ENCODE measurements at regions not wholly inside any gene's neighbourhood (a gene's known extent, or its start where the extent isn't known, plus 50 kb on each side); places are given as distances from the start of the nearest gene placed in this dataset.

GRCh38 chr10:83272666-83273434, 866.5 kb upstream of the GHITM start:
- H2AFZ ChIP-seq (ENCODE audit: low read length): no peak overlapping the region

DNA sequence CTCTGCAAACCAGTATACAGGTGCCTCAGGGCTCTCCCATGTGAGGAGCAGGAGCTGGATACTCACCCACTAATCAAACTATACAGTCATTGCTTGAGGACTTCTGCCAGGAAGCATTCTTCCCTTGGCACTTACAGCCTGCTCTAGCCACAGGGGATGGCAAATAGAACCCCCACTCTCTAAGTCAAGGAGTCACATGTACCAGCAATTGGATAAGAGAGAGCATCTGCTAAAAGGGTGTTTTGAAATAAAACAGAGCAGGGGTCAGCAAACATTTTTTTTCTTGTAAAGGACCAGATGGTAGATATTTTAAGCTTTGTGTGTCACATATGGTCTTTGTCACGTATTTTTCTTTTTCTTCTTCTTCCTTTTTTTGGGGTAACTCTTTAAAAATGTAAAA, 865.2 kb upstream of the GHITM start:
- Histone ChIP-seq H3K79me2 (ENCODE audit: insufficient read depth, low read length) (no peaks in the 10 kb centered on the region), H3K9ac (ENCODE audit: low read length) (no peak overlapping the region), H4K20me1 (ENCODE audit: insufficient read depth, low read length) (no peaks in the 10 kb centered on the region), H3K9me2 (ENCODE audit: low read depth, low read length) (no peaks in the 10 kb centered on the region), H3K36me3 (ENCODE audit: insufficient read depth, low read length) (no peaks in the 10 kb centered on the region), H3K27me3 (ENCODE audit: insufficient read depth, low read length) (no peaks in the 10 kb centered on the region), H3K27ac (ENCODE audit: low read depth, low read length, poor library complexity, severe bottlenecking) (no peak overlapping the region), H3K4me1 (ENCODE audit: insufficient read depth, low read length, severe bottlenecking) (no peaks in the 10 kb centered on the region), H2AFZ (ENCODE audit: low read length) (no peak overlapping the region), H3K4me3 (ENCODE audit: low read depth, low read length, poor library complexity, severe bottlenecking) (no peak overlapping the region), H3K4me2 (ENCODE audit: low read length) (no peak overlapping the region), H3K9me3 (ENCODE audit: low read length) (no peaks in the 10 kb centered on the region), H3F3A (ENCODE audit: insufficient read depth, low read length) (no peaks in the 10 kb centered on the region)
- TF ChIP-seq EZH2 (IDR thresholded peaks at IDR 0.05; ENCODE audit: borderline replicate concordance, low read length) (no peak), CTCF (IDR thresholded peaks at IDR 0.05; ENCODE audit: low read length) (no peak)

More at GRCh38 chr10:83272666-83273434, 866.5 kb upstream of the GHITM start:
- TF ChIP-seq EZH2 (IDR thresholded peaks at IDR 0.05; ENCODE audit: borderline replicate concordance, low read length): no peak
- TF ChIP-seq CTCF (IDR thresholded peaks at IDR 0.05; ENCODE audit: low read length): no peak
- no peaks in the 10 kb centered on the region for H4K20me1 ChIP-seq (ENCODE audit: insufficient read depth, low read length)
- H3K4me2 ChIP-seq (ENCODE audit: low read length): no peak overlapping the region
- no peaks in the 10 kb centered on the region for H3K36me3 ChIP-seq (ENCODE audit: insufficient read depth, low read length)
- H3K9me2 ChIP-seq (ENCODE audit: low read depth, low read length): no peaks in the 10 kb centered on the region
- no peak overlapping the region for H3K27ac ChIP-seq (ENCODE audit: low read depth, low read length, poor library complexity, severe bottlenecking)
- no peaks in the 10 kb centered on the region for H3K9me3 ChIP-seq (ENCODE audit: low read length)
- H3K27me3 ChIP-seq (ENCODE audit: insufficient read depth, low read length): no peaks in the 10 kb centered on the region
- no peak overlapping the region for H3K4me3 ChIP-seq (ENCODE audit: low read depth, low read length, poor library complexity, severe bottlenecking)
- H3K4me1 ChIP-seq (ENCODE audit: insufficient read depth, low read length, severe bottlenecking): no peaks in the 10 kb centered on the region
- H3K9ac ChIP-seq (ENCODE audit: low read length): no peak overlapping the region
- H3F3A ChIP-seq (ENCODE audit: insufficient read depth, low read length): no peaks in the 10 kb centered on the region
- H3K79me2 ChIP-seq (ENCODE audit: insufficient read depth, low read length): no peaks in the 10 kb centered on the region

DNA sequence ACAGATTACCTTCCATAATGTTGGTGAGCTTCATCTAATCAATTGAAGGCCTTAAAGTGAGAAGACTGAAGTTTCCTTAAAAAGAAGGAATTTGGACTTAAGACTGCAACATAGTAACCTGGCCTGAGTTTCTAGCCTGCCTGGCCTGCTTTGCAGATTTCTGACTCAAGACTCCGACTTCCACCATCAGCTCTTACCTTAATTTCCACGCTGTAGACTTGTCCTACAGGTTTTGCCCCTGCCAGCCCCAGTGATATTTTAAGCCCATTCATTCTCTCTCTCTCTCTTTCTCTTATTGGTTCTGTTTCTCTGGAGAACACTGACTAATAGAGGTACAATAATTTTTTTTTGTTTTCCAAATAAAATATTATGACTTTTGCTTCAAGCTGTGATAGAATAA, 862.3 kb upstream of the GHITM start:
- Histone ChIP-seq H3K4me2 (ENCODE audit: low read length) (no peak overlapping the region), H3K79me2 (ENCODE audit: insufficient read depth, low read length) (no peaks in the 10 kb centered on the region), H3K4me1 (ENCODE audit: insufficient read depth, low read length, severe bottlenecking) (no peaks in the 10 kb centered on the region), H3K36me3 (ENCODE audit: insufficient read depth, low read length) (no peaks in the 10 kb centered on the region), H2AFZ (ENCODE audit: low read length) (no peak overlapping the region), H3K9me2 (ENCODE audit: low read depth, low read length) (no peaks in the 10 kb centered on the region), H3K27me3 (ENCODE audit: insufficient read depth, low read length) (no peaks in the 10 kb centered on the region), H3K9me3 (ENCODE audit: low read length) (no peaks in the 10 kb centered on the region), H3K4me3 (ENCODE audit: low read depth, low read length, poor library complexity, severe bottlenecking) (no peak overlapping the region), H3K9ac (ENCODE audit: low read length) (no peak overlapping the region), H3F3A (ENCODE audit: insufficient read depth, low read length) (no peaks in the 10 kb centered on the region; the same call in 1 of the 2 replicates), H4K20me1 (ENCODE audit: insufficient read depth, low read length) (no peaks in the 10 kb centered on the region), H3K27ac (ENCODE audit: low read depth, low read length, poor library complexity, severe bottlenecking) (no peak overlapping the region)
- TF ChIP-seq CTCF (IDR thresholded peaks at IDR 0.05; ENCODE audit: low read length): no peak

Measured in OCI-LY1 (cell line).